HUES6 (cell line): ENCODE measurements at regions not wholly inside any gene's neighbourhood (a gene's known extent, or its start where the extent isn't known, plus 50 kb on each side); places are given as distances from the start of the nearest gene placed in this dataset.
"Not testable (repeated sequence)": the region's sequence is repeated elsewhere in the genome, so short reads cannot be mapped to it uniquely, and the experiment has no call there.

Source experiments
- H3K27ac ChIP-seq: 2 replicates; pipeline ENCODE4 v1.7.0; 2013; ENCODE audit warnings: low read depth, mild to moderate bottlenecking, low read length, inconsistent platforms
- H3K27me3 ChIP-seq: 2 replicates; pipeline ENCODE4 v1.6.1; 2013; ENCODE audit warnings: low read length; ENCODE audit not compliant: control insufficient read depth, insufficient read depth
- H3K36me3 ChIP-seq: 2 replicates; pipeline ENCODE4 v1.6.1; 2013; ENCODE audit warnings: low read length; ENCODE audit not compliant: control insufficient read depth, insufficient read depth
- H3K4me1 ChIP-seq: 2 replicates; pipeline ENCODE4 v1.6.1; 2013; ENCODE audit warnings: low read length; ENCODE audit not compliant: control insufficient read depth, insufficient read depth
- H3K4me3 ChIP-seq: 2 replicates; pipeline ENCODE4 v1.5.1; 2013; ENCODE audit warnings: low read depth, low read length
- H3K9ac ChIP-seq: one replicate; pipeline ENCODE4 v1.6.1; 2013; ENCODE audit warnings: mild to moderate bottlenecking, low read length
- H3K9me3 ChIP-seq: 2 replicates; pipeline ENCODE4 v1.6.1; 2013; ENCODE audit warnings: low read depth, low read length; ENCODE audit not compliant: control insufficient read depth, insufficient read depth

GRCh38 chr6:18629571-18629970, 242.4 kb downstream of the RNF144B start:
- Histone ChIP-seq H3K4me1 (no peaks in the 10 kb centered on the region), H3K9me3 (0 out of 2 replicates have a peak, but pooled peaks cover 3% of the 10 kb centered on the region), H3K9ac (no peak overlapping the region), H3K36me3 (no peaks in the 10 kb centered on the region), H3K27me3 (no peaks in the 10 kb centered on the region), H3K27ac (no peak overlapping the region), H3K4me3 (no peak overlapping the region)

GRCh38 chr6:18632670-18633410, 245.7 kb downstream of the RNF144B start:
- H3K36me3 ChIP-seq = no peaks in the 10 kb centered on the region
- no peak overlapping the region for H3K4me3 ChIP-seq
- H3K4me1 ChIP-seq = no peaks in the 10 kb centered on the region
- H3K9me3 ChIP-seq = no peaks in the 10 kb centered on the region
- no peak overlapping the region for H3K9ac ChIP-seq
- H3K27ac ChIP-seq = no peak overlapping the region
- no peaks in the 10 kb centered on the region for H3K27me3 ChIP-seq

DNA sequence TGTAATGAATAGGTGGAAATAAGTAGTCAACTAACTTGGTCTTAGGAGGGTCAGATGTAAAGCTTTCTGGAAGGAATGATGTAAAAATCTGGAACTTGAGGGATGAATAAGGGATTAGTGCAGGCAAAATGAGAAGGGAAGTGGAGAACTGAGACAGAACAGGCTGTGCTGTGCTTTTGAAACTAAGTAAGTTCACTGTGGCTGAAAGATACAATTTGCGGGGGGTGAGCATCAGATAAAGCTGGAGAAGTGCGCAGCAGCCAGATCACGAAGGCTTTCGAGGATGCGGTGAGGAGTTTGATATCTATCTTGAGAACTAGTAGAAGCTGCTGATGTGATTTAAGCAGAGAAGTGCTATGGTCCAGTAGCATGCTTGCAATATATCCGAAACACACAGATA, 247.8 kb downstream of the RNF144B start:
- no peak overlapping the region for H3K4me3 ChIP-seq
- no peaks in the 10 kb centered on the region for H3K36me3 ChIP-seq

DNA sequence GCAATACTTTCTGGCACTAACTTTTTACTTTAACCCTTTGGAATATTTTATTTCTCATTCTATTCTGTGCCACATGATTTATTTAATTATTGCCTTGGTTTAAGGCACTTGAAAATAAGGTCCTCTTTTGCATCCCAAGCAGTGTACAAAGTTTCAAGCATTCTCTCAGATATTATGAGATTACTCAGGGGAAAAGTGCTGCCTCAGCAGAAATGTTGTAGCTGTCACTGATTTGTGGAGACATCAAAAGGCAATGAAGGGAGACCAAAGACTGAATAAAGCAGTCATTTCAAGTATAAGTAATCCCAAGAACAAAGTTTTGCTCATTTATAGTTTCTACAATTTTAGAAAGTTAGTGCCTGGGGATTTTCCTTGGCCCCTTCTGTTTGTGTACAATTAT, 253.0 kb downstream of the RNF144B start:
- Histone ChIP-seq H3K27me3 (no peaks in the 10 kb centered on the region), H3K27ac (no peak overlapping the region), H3K4me1 (no peaks in the 10 kb centered on the region), H3K9me3 (no peaks in the 10 kb centered on the region), H3K9ac (no peak overlapping the region), H3K4me3 (no peak overlapping the region), H3K36me3 (no peaks in the 10 kb centered on the region)

More for the DNA sequence above, 247.8 kb downstream of the RNF144B start:
- Histone ChIP-seq H3K9me3 (no peaks in the 10 kb centered on the region), H3K27me3 (no peaks in the 10 kb centered on the region), H3K4me1 (no peaks in the 10 kb centered on the region), H3K9ac (no peak overlapping the region), H3K27ac (no peak overlapping the region)

- H3K36me3 ChIP-seq = no peaks in the 10 kb centered on the region
- no peaks in the 10 kb centered on the region for H3K27me3 ChIP-seq
- H3K4me3 ChIP-seq = no peak overlapping the region
- no peaks in the 10 kb centered on the region for H3K4me1 ChIP-seq
- no peaks in the 10 kb centered on the region for H3K9me3 ChIP-seq
- H3K9ac ChIP-seq = no peak overlapping the region
- no peak overlapping the region for H3K27ac ChIP-seq
Measured at GRCh38 chr6:18640754-18641153, 253.6 kb downstream of the RNF144B start.

DNA sequence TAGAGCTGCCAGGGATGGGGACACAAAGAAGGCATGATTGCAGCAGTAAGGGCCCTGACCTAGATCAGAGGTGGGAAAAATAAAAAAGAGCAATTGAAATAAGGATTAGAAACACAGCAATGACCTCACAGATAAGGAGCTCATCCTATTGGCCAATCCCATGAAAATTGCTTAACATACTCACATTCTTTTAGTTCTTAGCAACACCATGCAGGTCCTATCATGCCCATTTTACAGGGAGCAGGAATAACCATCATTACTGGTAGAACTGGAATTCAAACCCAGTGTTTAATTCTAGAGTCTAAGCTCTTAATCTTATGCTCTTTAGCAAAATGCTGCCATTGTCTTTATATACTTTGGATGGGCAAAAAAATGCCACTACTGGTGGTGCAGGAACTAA, 267.7 kb downstream of the RNF144B start:
- no peak overlapping the region for H3K9ac ChIP-seq
- no peaks in the 10 kb centered on the region for H3K9me3 ChIP-seq
- H3K27ac ChIP-seq = no peak overlapping the region

DNA sequence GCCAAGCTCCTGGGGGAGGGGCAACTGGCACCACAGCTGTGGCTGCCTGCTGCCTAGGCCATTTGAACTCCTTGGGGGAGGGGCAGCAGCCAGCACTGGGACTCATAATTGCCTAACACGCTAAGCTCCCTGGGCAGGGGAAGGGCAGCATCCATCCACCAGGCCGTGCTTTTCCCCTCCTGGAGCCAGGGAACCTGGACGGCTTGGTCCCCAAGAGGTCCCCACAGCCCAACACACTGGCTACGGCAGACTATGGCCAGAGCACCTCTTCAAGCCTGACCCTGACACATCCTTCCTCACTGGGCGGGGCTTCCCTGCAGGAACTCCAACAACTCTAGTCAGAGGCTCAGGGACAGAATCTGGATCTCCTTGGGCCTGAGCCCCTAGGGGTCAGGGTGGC, 269.4 kb downstream of the RNF144B start:
- Histone ChIP-seq H3K9ac (no peak overlapping the region), H3K27me3 (no peaks in the 10 kb centered on the region), H3K27ac (no peak overlapping the region), H3K9me3 (no peaks in the 10 kb centered on the region), H3K4me3 (no peak overlapping the region), H3K36me3 (no peaks in the 10 kb centered on the region), H3K4me1 (peaks cover 7% of the 10 kb centered on the region; the same call in 1 of the 2 replicates)

More for the DNA sequence above, 267.7 kb downstream of the RNF144B start:
- Histone ChIP-seq H3K36me3 (no peaks in the 10 kb centered on the region), H3K4me3 (no peak overlapping the region), H3K27me3 (no peaks in the 10 kb centered on the region), H3K4me1 (peaks cover 7% of the 10 kb centered on the region; the same call in 1 of the 2 replicates)

- H3K9ac ChIP-seq, H3K9me3 ChIP-seq, H3K27ac ChIP-seq, H3K4me1 ChIP-seq, H3K36me3 ChIP-seq, H3K27me3 ChIP-seq, H3K4me3 ChIP-seq: not testable (repeated sequence)
Measured at GRCh38 chr6:18659994-18660393, 272.8 kb downstream of the RNF144B start.

- Histone ChIP-seq H3K27ac (no peak overlapping the region), H3K9ac (no peak overlapping the region), H3K4me3 (no peak overlapping the region), H3K9me3 (no peaks in the 10 kb centered on the region), H3K27me3 (no peaks in the 10 kb centered on the region), H3K4me1 (no peaks in the 10 kb centered on the region), H3K36me3 (no peaks in the 10 kb centered on the region)
Measured at GRCh38 chr6:18663011-18663410, 275.9 kb downstream of the RNF144B start.

- H3K27me3 ChIP-seq = no peaks in the 10 kb centered on the region
- no peak overlapping the region for H3K27ac ChIP-seq
- H3K4me3 ChIP-seq = no peak overlapping the region
- H3K9ac ChIP-seq = no peak overlapping the region
- no peaks in the 10 kb centered on the region for H3K36me3 ChIP-seq
- H3K4me1 ChIP-seq = no peaks in the 10 kb centered on the region
- H3K9me3 ChIP-seq = no peaks in the 10 kb centered on the region
Measured at GRCh38 chr6:18664401-18664800, 277.3 kb downstream of the RNF144B start.

GRCh38 chr6:18667612-18668011, 280.5 kb downstream of the RNF144B start:
- Histone ChIP-seq H3K4me3 (no peak overlapping the region), H3K27me3 (no peaks in the 10 kb centered on the region), H3K4me1 (no peaks in the 10 kb centered on the region), H3K9me3 (no peaks in the 10 kb centered on the region), H3K36me3 (no peaks in the 10 kb centered on the region), H3K27ac (no peak overlapping the region), H3K9ac (no peak overlapping the region)
